WTC11 (cell line): ENCODE measurements at regions not wholly inside any gene's neighbourhood (a gene's known extent, or its start where the extent isn't known, plus 50 kb on each side); places are given as distances from the start of the nearest gene placed in this dataset.

Experiments used
- ATAC-seq: fragments of 200-7000 bp; cut with Tn5 transposase; 2 replicates; pipeline ENCODE4 v1.10.0; 2021; ENCODE audit warnings: mild to moderate bottlenecking, moderate library complexity
- CTCF ChIA-PET: fragments of 300-600 bp; sonication (Branson Sonifier 250); formaldehyde crosslinking; loops from one replicate; lab custom pipeline; 2021; ENCODE audit warnings: antibody characterized with exemption; lab: Charles Lee
- POLR2A ChIA-PET: fragments of 350-600 bp; sonication (Branson Sonifier 250); formaldehyde crosslinking; loops from one replicate; lab custom pipeline; 2021; ENCODE audit warnings: antibody characterized with exemption; lab: Charles Lee
- DNase-seq: peaks from one replicate; pipeline ENCODE4 v3.0.0; 2021; ENCODE audit warnings: low spot score
- H3K27ac Mint-ChIP-seq: 2 replicates; pipeline ENCODE4 v1.8.0; 2021; ENCODE audit warnings: mixed read lengths
- H3K27me3 Mint-ChIP-seq: 2 replicates; pipeline ENCODE4 v1.8.0; 2021; ENCODE audit warnings: low read depth, mild to moderate bottlenecking, moderate library complexity, mixed read lengths
- H3K36me3 Mint-ChIP-seq: 2 replicates; pipeline ENCODE4 v1.8.0; 2021; ENCODE audit warnings: mixed read lengths
- H3K4me1 Mint-ChIP-seq: 2 replicates; pipeline ENCODE4 v1.8.0; 2022; ENCODE audit warnings: mixed read lengths
- H3K4me3 Mint-ChIP-seq: 2 replicates; pipeline ENCODE4 v1.8.0; 2021; ENCODE audit warnings: mild to moderate bottlenecking, moderate library complexity, mixed read lengths
- H3K9me3 Mint-ChIP-seq: 2 replicates; pipeline ENCODE4 v1.8.0; 2021; ENCODE audit warnings: mixed read lengths
- ATF1 ChIP-seq: sonication (generic); formaldehyde crosslinking; IDR thresholded peaks from 2 replicates; pipeline ENCODE4 v1.8.1; 2023; ENCODE audit warnings: mild to moderate bottlenecking, moderate library complexity, missing genetic modification reagents
- ELF4 ChIP-seq: sonication (generic); formaldehyde crosslinking; IDR thresholded peaks from 2 replicates; pipeline ENCODE4 v1.8.1; 2022; ENCODE audit warnings: low read depth, mild to moderate bottlenecking, moderate library complexity, missing genetic modification reagents
- ETV6 ChIP-seq: sonication (generic); formaldehyde crosslinking; IDR thresholded peaks from 2 replicates; pipeline ENCODE4 v1.8.1; 2022; ENCODE audit warnings: mild to moderate bottlenecking, missing genetic modification reagents
- FOXK1 ChIP-seq: sonication (generic); formaldehyde crosslinking; IDR thresholded peaks from 2 replicates; pipeline ENCODE4 v1.8.0; 2022; ENCODE audit warnings: mild to moderate bottlenecking, moderate library complexity, missing genetic modification reagents
- IRF2 ChIP-seq: sonication (generic); formaldehyde crosslinking; IDR thresholded peaks from 2 replicates; pipeline ENCODE4 v1.8.0; 2022; ENCODE audit warnings: low read depth, missing genetic modification reagents, borderline replicate concordance
- MYBL2 ChIP-seq: sonication (generic); formaldehyde crosslinking; IDR thresholded peaks from 2 replicates; pipeline ENCODE4 v1.8.1; 2023; ENCODE audit warnings: mild to moderate bottlenecking, moderate library complexity, missing genetic modification reagents
- NR1H2 ChIP-seq: sonication (generic); formaldehyde crosslinking; IDR thresholded peaks from 2 replicates; pipeline ENCODE4 v1.9.0; 2021; ENCODE audit warnings: mild to moderate bottlenecking, moderate library complexity, missing genetic modification reagents
- RELA ChIP-seq: sonication (generic); formaldehyde crosslinking; IDR thresholded peaks from 2 replicates; pipeline ENCODE4 v1.8.1; 2022; ENCODE audit warnings: missing genetic modification reagents, mild to moderate bottlenecking, borderline replicate concordance
- SMAD3 ChIP-seq: sonication (generic); formaldehyde crosslinking; IDR thresholded peaks from 2 replicates; pipeline ENCODE4 v1.8.0; 2022; ENCODE audit warnings: missing genetic modification reagents, mild to moderate bottlenecking, borderline replicate concordance
- SOX15 ChIP-seq: fragments of 250-450 bp; sonication (Bioruptor Pico); IDR thresholded peaks from 2 replicates; pipeline ENCODE4 v1.9.0; 2021; ENCODE audit warnings: mild to moderate bottlenecking
- TCF7 ChIP-seq: sonication (generic); formaldehyde crosslinking; IDR thresholded peaks from 2 replicates; pipeline ENCODE4 v1.8.0; 2022; ENCODE audit warnings: mild to moderate bottlenecking, low read depth, missing genetic modification reagents, moderate library complexity
- TEAD4 ChIP-seq: sonication (generic); formaldehyde crosslinking; IDR thresholded peaks from 2 replicates; pipeline ENCODE4 v1.8.0; 2022; ENCODE audit warnings: mild to moderate bottlenecking, missing genetic modification reagents
- ZNF232 ChIP-seq: sonication (generic); formaldehyde crosslinking; IDR thresholded peaks from 2 replicates; pipeline ENCODE4 v1.8.0; 2022; ENCODE audit warnings: mild to moderate bottlenecking, missing genetic modification reagents
- ZNF263 ChIP-seq: sonication (generic); formaldehyde crosslinking; IDR thresholded peaks from 2 replicates; pipeline ENCODE4 v1.8.1; 2022; ENCODE audit warnings: low read depth, mild to moderate bottlenecking, moderate library complexity, missing genetic modification reagents
- TF ChIP-seq, protein P1 (sequence below): sonication (generic); formaldehyde crosslinking; IDR thresholded peaks from 2 replicates; pipeline ENCODE4 v1.8.0; 2022; ENCODE audit warnings: mild to moderate bottlenecking, missing genetic modification reagents
- TF ChIP-seq, protein P2 (sequence below): fragments of 250-450 bp; sonication (Bioruptor Pico); IDR thresholded peaks from 2 replicates; pipeline ENCODE4 v1.9.0; 2021; ENCODE audit warnings: mild to moderate bottlenecking, borderline replicate concordance
- TF ChIP-seq, protein P3 (sequence below): sonication (generic); formaldehyde crosslinking; IDR thresholded peaks from 2 replicates; pipeline ENCODE4 v1.8.0; 2023; ENCODE audit warnings: missing genetic modification reagents
- TF ChIP-seq, protein P4 (sequence below): sonication (generic); formaldehyde crosslinking; IDR thresholded peaks from 2 replicates; pipeline ENCODE4 v1.8.1; 2023; ENCODE audit warnings: mild to moderate bottlenecking, missing genetic modification reagents

DNA sequence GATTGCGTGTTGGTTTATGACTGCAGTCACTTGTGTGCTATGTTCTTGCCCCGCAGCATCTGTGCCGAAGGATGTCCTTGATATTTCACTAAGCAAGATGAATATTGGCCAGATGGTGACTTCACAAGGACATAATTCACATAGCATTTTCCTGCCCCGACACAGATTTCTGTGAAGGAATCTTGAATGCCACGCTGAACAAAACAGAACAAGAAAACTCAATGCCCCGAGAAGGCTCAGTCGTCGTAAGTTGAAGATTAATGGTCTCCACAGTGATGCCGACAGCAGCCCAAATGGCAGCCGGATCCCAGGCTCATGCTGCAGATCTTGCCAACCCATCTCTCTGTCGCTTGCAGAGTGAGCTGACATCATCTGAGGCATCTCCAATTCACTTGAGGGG, 145.9 kb downstream of the CPEB2 start:
- ATAC-seq (no peak), DNase-seq (no peak)
- ChIA-PET CTCF (no interaction called here), POLR2A (interaction anchor here (0.6 kb wide), 1 partner anchor 21 kb away, joined by 5 read pairs; no protein-coding TSS in a partner anchor)
- H3K4me3 Mint-ChIP-seq: no peak overlapping the region
- H3K27me3 Mint-ChIP-seq: no peaks in the 10 kb centered on the region; the same call in 1 of the 2 replicates
- no peaks in the 10 kb centered on the region for H3K36me3 Mint-ChIP-seq
- peaks cover 11% of the 10 kb centered on the region for H3K9me3 Mint-ChIP-seq
- no peak overlapping the region for H3K27ac Mint-ChIP-seq
- peaks cover 40% of the 10 kb centered on the region for H3K4me1 Mint-ChIP-seq
- no peak for TF ChIP-seq IRF2 (CRISPR knock-in tag)
- no peak for TF ChIP-seq SMAD3 (CRISPR knock-in tag)
- no peak for TF ChIP-seq ZNF232 (CRISPR knock-in tag)
- TF ChIP-seq, protein P1, sequence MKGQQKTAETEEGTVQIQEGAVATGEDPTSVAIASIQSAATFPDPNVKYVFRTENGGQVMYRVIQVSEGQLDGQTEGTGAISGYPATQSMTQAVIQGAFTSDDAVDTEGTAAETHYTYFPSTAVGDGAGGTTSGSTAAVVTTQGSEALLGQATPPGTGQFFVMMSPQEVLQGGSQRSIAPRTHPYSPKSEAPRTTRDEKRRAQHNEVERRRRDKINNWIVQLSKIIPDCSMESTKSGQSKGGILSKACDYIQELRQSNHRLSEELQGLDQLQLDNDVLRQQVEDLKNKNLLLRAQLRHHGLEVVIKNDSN (CRISPR knock-in tag): no peak
- no peak for TF ChIP-seq TCF7 (CRISPR knock-in tag)
- no peak for TF ChIP-seq RELA (CRISPR knock-in tag)
- TF ChIP-seq, all 79 proteins: peak for 0

DNA sequence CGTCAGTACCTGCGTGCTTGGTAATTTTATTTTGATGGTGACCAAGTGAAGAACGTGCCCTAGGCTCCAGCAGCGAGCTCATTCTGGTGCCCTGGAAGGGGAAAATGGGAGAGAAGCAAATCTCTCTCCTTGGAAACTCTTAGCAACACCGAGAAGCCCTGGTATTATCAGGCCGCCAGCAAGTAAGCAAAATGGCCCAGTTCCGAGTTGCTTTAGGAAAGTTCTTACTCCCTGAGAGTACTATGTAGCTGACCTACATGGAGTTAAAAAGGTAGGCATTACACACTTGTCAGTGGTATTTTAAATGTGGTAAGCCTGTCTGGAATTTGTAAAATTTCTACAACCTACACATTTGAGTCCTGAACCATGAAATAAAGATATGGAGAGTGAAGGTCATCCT, 146.4 kb downstream of the CPEB2 start:
- H3K27me3 Mint-ChIP-seq: no peaks in the 10 kb centered on the region
- ChIA-PET POLR2A (interaction anchor here (0.6 kb wide), 2 partner anchors 22 to 164 kb away, joined by 3 to 5 read pairs; no protein-coding TSS in a partner anchor), CTCF (interaction anchor here (1.0 kb wide), 1 partner anchor 106 kb away, joined by 3 read pairs; no protein-coding TSS in a partner anchor)
- H3K4me1 Mint-ChIP-seq: peaks cover 40% of the 10 kb centered on the region
- no peaks in the 10 kb centered on the region for H3K36me3 Mint-ChIP-seq
- DNase-seq (no peak), ATAC-seq (no peak)
- TF ChIP-seq ATF1 (no peak), NR1H2 (CRISPR knock-in tag) (no peak), TEAD4 (CRISPR knock-in tag) (no peak)
- TF ChIP-seq, protein P2, sequence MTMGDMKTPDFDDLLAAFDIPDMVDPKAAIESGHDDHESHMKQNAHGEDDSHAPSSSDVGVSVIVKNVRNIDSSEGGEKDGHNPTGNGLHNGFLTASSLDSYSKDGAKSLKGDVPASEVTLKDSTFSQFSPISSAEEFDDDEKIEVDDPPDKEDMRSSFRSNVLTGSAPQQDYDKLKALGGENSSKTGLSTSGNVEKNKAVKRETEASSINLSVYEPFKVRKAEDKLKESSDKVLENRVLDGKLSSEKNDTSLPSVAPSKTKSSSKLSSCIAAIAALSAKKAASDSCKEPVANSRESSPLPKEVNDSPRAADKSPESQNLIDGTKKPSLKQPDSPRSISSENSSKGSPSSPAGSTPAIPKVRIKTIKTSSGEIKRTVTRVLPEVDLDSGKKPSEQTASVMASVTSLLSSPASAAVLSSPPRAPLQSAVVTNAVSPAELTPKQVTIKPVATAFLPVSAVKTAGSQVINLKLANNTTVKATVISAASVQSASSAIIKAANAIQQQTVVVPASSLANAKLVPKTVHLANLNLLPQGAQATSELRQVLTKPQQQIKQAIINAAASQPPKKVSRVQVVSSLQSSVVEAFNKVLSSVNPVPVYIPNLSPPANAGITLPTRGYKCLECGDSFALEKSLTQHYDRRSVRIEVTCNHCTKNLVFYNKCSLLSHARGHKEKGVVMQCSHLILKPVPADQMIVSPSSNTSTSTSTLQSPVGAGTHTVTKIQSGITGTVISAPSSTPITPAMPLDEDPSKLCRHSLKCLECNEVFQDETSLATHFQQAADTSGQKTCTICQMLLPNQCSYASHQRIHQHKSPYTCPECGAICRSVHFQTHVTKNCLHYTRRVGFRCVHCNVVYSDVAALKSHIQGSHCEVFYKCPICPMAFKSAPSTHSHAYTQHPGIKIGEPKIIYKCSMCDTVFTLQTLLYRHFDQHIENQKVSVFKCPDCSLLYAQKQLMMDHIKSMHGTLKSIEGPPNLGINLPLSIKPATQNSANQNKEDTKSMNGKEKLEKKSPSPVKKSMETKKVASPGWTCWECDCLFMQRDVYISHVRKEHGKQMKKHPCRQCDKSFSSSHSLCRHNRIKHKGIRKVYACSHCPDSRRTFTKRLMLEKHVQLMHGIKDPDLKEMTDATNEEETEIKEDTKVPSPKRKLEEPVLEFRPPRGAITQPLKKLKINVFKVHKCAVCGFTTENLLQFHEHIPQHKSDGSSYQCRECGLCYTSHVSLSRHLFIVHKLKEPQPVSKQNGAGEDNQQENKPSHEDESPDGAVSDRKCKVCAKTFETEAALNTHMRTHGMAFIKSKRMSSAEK (CRISPR knock-in tag): no peak
- peaks cover 8% of the 10 kb centered on the region; the same call in 1 of the 2 replicates for H3K9me3 Mint-ChIP-seq
- no peak overlapping the region for H3K27ac Mint-ChIP-seq
- H3K4me3 Mint-ChIP-seq: no peak overlapping the region

DNA sequence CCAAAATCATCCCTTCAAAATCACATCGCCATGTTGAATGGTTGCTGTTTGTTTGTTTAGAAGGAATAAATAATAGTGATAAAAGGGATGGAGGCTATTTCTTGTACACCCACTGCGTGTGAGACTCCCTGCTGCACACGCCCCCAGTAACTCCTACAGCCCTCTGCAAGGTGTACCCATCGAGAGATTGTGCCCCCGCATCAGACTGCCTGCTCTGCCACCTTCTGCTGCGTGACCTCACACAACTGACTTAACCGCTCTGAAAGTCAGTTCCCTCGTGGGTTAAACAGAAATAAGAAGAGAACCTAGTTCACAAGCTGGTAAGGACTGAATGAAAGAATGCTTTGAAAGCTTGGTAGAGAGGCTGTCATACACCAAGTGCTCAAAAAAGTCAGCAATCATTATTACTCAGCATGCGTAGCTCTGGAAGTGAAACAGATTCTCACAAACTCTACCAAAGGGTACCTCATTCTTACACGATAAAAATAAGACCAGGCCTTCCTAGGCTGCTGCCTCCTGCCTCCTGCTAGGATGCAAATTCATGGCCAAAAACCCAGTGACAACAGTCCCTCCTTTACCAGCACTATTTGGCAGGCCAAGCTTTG, 147.1 kb downstream of the CPEB2 start:
- ChIA-PET CTCF (interaction anchor here (0.6 to 1.0 kb wide), 2 partner anchors 106 to 178 kb away, joined by 3 read pairs; no protein-coding TSS in a partner anchor), POLR2A (interaction anchor here (0.6 kb wide), 2 partner anchors 117 to 164 kb away, joined by 3 read pairs; no protein-coding TSS in a partner anchor)
- DNase-seq (no peak), ATAC-seq (peak; percentile 53)
- Mint-ChIP-seq H3K4me1 (peaks cover 38% of the 10 kb centered on the region), H3K36me3 (no peaks in the 10 kb centered on the region), H3K27ac (no peak overlapping the region), H3K4me3 (no peak overlapping the region), H3K27me3 (no peaks in the 10 kb centered on the region), H3K9me3 (peaks cover 10% of the 10 kb centered on the region)
- no peak for TF ChIP-seq ZNF263 (CRISPR knock-in tag)
- TF ChIP-seq, protein P3, sequence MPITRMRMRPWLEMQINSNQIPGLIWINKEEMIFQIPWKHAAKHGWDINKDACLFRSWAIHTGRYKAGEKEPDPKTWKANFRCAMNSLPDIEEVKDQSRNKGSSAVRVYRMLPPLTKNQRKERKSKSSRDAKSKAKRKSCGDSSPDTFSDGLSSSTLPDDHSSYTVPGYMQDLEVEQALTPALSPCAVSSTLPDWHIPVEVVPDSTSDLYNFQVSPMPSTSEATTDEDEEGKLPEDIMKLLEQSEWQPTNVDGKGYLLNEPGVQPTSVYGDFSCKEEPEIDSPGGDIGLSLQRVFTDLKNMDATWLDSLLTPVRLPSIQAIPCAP (CRISPR knock-in tag): no peak
- TF ChIP-seq, protein P4, sequence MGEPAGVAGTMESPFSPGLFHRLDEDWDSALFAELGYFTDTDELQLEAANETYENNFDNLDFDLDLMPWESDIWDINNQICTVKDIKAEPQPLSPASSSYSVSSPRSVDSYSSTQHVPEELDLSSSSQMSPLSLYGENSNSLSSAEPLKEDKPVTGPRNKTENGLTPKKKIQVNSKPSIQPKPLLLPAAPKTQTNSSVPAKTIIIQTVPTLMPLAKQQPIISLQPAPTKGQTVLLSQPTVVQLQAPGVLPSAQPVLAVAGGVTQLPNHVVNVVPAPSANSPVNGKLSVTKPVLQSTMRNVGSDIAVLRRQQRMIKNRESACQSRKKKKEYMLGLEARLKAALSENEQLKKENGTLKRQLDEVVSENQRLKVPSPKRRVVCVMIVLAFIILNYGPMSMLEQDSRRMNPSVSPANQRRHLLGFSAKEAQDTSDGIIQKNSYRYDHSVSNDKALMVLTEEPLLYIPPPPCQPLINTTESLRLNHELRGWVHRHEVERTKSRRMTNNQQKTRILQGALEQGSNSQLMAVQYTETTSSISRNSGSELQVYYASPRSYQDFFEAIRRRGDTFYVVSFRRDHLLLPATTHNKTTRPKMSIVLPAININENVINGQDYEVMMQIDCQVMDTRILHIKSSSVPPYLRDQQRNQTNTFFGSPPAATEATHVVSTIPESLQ: no peak
- no peak for TF ChIP-seq SOX15 (CRISPR knock-in tag)
- TF ChIP-seq MYBL2 (CRISPR knock-in tag): no peak
- no peak for TF ChIP-seq FOXK1 (CRISPR knock-in tag)
- TF ChIP-seq ELF4: no peak
- TF ChIP-seq ETV6: no peak
